Stomach (tissue), 4 donors: ENCODE measurements at regions not wholly inside any gene's neighbourhood (a gene's known extent, or its start where the extent isn't known, plus 50 kb on each side); places are given as distances from the start of the nearest gene placed in this dataset.

Experiments used
- EP300 ChIP-seq: sonication (generic); formaldehyde crosslinking; IDR thresholded peaks from one replicate; pipeline ENCODE4 v1.6.1; 2017; ENCODE audit warnings: antibody characterized with exemption
- POLR2A ChIP-seq, 4 donors: fragments of 450-650 bp; IDR thresholded peaks; one replicate each; pipeline ENCODE4 v1.6.1; 2016; ENCODE audit warnings: antibody characterized with exemption in 4 of 4, control low read depth in 2 of 4, mild to moderate bottlenecking in 1 of 4, moderate library complexity in 1 of 4
- POLR2AphosphoS5 ChIP-seq, 3 donors: sonication (generic); formaldehyde crosslinking; IDR thresholded peaks; one replicate each; pipeline ENCODE4 v1.6.1; 2016; ENCODE audit warnings: antibody characterized with exemption in 3 of 3
- TF ChIP-seq, protein P1 (sequence below), 7 experiments: fragments of 450-650 bp in 4 of 7; fragments of 200-600 bp in 3 of 7; sonication (generic) in 3 of 7; IDR thresholded peaks; one replicate each; pipeline ENCODE4 v1.5.1; 2016 to 2019; ENCODE audit warnings: antibody characterized with exemption in 7 of 7, control low read depth in 2 of 7, mild to moderate bottlenecking in 1 of 7

DNA sequence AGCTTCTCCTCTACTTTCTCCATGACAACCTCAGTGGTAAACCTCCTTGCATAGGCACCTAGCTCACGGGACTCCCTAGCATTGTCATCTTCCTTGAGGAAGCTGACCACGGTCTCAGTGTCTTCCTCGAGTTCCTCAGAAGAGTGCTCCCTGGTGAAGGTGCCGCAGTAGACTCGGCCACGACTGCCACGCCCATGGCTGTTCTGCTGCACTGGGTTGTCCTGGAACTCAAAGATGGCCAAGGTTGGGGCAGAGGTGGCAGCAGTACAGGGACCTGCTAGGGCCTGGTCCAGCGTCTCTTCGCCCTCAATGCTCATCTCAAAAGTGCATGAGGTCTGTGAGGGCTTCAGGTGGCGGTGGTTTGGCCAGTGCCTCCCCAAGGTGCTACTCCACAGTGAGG lies 147.9 kb upstream of the ARHGEF9 start:
- TF ChIP-seq, protein P1, sequence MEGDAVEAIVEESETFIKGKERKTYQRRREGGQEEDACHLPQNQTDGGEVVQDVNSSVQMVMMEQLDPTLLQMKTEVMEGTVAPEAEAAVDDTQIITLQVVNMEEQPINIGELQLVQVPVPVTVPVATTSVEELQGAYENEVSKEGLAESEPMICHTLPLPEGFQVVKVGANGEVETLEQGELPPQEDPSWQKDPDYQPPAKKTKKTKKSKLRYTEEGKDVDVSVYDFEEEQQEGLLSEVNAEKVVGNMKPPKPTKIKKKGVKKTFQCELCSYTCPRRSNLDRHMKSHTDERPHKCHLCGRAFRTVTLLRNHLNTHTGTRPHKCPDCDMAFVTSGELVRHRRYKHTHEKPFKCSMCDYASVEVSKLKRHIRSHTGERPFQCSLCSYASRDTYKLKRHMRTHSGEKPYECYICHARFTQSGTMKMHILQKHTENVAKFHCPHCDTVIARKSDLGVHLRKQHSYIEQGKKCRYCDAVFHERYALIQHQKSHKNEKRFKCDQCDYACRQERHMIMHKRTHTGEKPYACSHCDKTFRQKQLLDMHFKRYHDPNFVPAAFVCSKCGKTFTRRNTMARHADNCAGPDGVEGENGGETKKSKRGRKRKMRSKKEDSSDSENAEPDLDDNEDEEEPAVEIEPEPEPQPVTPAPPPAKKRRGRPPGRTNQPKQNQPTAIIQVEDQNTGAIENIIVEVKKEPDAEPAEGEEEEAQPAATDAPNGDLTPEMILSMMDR (IDR thresholded peaks at IDR 0.05) = no peak
- no peak for TF ChIP-seq POLR2A (IDR thresholded peaks at IDR 0.05)
- no peak for TF ChIP-seq EP300
- TF ChIP-seq POLR2AphosphoS5 (IDR thresholded peaks at IDR 0.05) = no peak
